Aorta (tissue), 5 donors: ENCODE measurements at regions not wholly inside any gene's neighbourhood (a gene's known extent, or its start where the extent isn't known, plus 50 kb on each side); places are given as distances from the start of the nearest gene placed in this dataset.

Source experiments
- ATAC-seq: fragments of 200-7000 bp; cut with Tn5 transposase; one replicate; pipeline ENCODE4 v1.9.1; 2022; ENCODE audit warnings: moderate library complexity; ENCODE audit not compliant: low FRiP score
- DNase-seq, 2 donors: peaks; one replicate each; pipeline ENCODE4 v3.0.0-alpha.2; 2020
- H3K27ac ChIP-seq, 2 donors: one replicate each; pipeline ENCODE4 v1.5.1; 2013; ENCODE audit warnings: low read length in 2 of 2, mild to moderate bottlenecking in 2 of 2, moderate library complexity in 2 of 2, control low read depth in 1 of 2, inconsistent platforms in 1 of 2, low read depth in 1 of 2
- H3K27me3 ChIP-seq, 2 donors: one replicate each; pipeline ENCODE4 v1.6.1; 2013; ENCODE audit warnings: control low read depth in 1 of 2, low read length in 1 of 2, mild to moderate bottlenecking in 1 of 2, moderate library complexity in 1 of 2; ENCODE audit not compliant: insufficient read depth in 2 of 2, control insufficient read depth in 1 of 2
- H3K36me3 ChIP-seq, 2 donors: one replicate each; pipeline ENCODE4 v1.6.1; 2013; ENCODE audit warnings: control low read depth in 1 of 2, low read length in 1 of 2, mild to moderate bottlenecking in 1 of 2; ENCODE audit not compliant: insufficient read depth in 2 of 2, control insufficient read depth in 1 of 2
- H3K4me1 ChIP-seq, 2 donors: one replicate each; pipeline ENCODE4 v1.6.1; 2013; ENCODE audit warnings: low read length in 2 of 2, control low read depth in 1 of 2, mild to moderate bottlenecking in 1 of 2, moderate library complexity in 1 of 2; ENCODE audit not compliant: insufficient read depth in 2 of 2, control insufficient read depth in 1 of 2
- H3K4me3 ChIP-seq, 2 donors: one replicate each; pipeline ENCODE4 v1.5.1; 2013; ENCODE audit warnings: low read length in 2 of 2, control low read depth in 1 of 2, mild to moderate bottlenecking in 1 of 2
- H3K9me3 ChIP-seq: one replicate; pipeline ENCODE4 v1.6.1; 2013; ENCODE audit warnings: mild to moderate bottlenecking, low read length; ENCODE audit not compliant: control insufficient read depth
- WGBS, 2 donors: extraction: QIAGEN DNeasy Blood & Tissue Kit; methylation state at CpG; one replicate each; pipeline ENCODE4 v1.1.7; 2013; 5-methylcytosine and 5-hydroxymethylcytosine counted together
- intact Hi-C, 2 donors: fragments of 100-400 bp; cut with DNase I; formaldehyde crosslinking; loops; one replicate each; pipeline versions ENCODE4 v1.14.2 to v1.15.0; 2022
- donor health status: healthy with polysubstance abuse.
- donor health status: Bipolar disorder and iron deficiency.
- donor health status: DM: no; HTN: no; CAD: no.
- donor health status: DM: no; HTN: no; CAD: no.
- donor health status: DM: yes; HTN: yes; CAD: no.

DNA sequence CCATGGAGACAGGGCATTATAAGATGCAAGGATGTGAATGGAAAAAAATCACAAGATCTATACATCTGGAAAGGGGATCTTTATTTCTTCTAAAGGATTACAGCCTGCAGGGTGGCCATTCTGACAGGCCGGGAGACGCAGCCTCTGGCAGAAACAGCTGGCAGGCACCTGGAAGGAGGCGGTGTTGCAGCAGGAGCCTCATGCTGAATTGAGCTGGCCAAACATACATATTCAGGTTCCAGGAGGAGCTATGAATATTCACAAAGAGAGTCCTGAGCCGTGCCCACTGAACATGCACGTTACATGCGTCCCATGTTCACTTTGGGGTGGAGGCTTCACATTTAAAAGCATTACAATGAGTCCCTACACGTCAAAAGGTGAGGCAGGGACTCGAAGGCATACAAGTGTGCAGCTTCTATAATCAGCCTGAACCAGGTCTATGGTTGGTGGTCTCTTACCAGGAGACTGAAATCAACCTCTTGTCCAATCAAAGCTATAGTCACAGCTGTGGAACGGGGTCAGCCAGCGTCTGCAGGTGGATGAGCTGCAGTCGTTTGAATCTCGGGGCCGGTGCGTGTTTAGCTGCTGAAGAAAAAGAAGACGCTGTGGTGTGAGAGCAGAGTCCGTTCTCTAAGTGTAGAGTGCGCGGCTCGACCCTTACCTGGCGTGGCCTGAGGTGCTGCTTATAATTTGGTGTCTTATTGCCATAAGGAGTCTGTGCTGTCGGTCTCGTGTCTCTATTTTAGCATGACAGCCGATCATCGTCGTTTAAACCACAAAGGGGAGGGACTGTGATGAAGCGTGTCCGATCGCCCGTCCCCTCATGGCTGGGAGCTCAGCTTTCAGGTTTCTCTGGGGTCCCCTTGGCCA lies 183.0 kb downstream of the ETS2 start:
- Histone ChIP-seq H3K27me3 (no peaks in the 10 kb centered on the region), H3K9me3 (no peaks in the 10 kb centered on the region), H3K4me3 (no peak overlapping the region), H3K27ac (no peak overlapping the region), H3K4me1 (peaks cover 2 to 4% of the 10 kb centered on the region in 2 donors), H3K36me3 (no peaks in the 10 kb centered on the region)
- intact Hi-C loops = no loop called here
- DNase-seq (no peak), ATAC-seq (no peak)
- 77 to 78% methylated on average over 29 of the region's 29 CpGs for whole genome bisulfite sequencing, 2 donors

DNA sequence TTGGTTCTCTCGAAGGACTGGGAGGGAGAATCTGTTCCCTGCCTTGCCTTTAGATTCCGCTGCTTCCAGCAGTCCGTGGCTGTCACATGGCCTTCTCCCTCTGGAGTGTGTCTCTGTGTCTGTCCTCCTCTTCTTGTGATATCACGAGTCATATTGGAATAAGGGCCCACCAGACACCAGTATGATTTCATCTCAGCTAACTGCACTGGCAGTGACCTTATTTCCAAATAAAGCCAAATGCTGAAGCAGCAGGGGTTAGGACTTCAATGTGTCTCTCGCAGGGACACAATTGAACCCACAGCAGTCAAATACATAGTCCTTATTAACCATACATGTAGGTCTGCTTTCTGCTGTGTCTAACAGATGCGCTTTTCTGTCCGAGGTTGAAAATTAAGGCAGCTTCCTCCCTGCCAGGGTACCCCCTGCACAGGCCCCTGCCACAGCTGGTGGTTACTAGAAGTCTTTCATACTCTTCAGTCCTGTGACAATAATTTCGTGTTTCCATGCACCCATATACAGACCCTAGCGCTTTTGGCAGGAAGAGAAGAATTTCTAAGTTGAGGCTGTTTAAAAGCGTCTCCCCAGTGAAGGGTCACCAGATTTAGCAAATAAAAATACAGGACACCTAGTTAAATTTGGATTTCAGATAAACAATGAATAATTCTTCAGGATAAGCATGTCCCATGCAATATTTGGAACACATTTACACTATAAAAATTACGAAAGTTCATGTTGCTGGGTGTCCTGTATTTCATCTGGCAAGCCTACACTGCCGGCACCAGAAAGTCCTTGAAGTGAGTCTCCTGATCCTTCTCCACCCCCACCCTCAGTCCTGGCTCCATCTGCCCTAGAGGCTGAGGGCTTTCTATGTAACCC lies 182.1 kb downstream of the ETS2 start:
- DNase-seq = peak in 1 of 2 donors; percentile 47
- no peaks in the 10 kb centered on the region for H3K27me3 ChIP-seq
- H3K9me3 ChIP-seq = no peaks in the 10 kb centered on the region
- H3K27ac ChIP-seq = peak overlapping the region in 1 of 2 donors; percentile 62
- intact Hi-C loops = no loop called here
- WGBS, 2 donors = 25 to 29% methylated on average over 12 of the region's 12 CpGs
- H3K4me3 ChIP-seq = no peak overlapping the region
- ATAC-seq = no peak
- no peaks in the 10 kb centered on the region for H3K36me3 ChIP-seq
- peaks cover 2 to 4% of the 10 kb centered on the region in 2 donors for H3K4me1 ChIP-seq

DNA sequence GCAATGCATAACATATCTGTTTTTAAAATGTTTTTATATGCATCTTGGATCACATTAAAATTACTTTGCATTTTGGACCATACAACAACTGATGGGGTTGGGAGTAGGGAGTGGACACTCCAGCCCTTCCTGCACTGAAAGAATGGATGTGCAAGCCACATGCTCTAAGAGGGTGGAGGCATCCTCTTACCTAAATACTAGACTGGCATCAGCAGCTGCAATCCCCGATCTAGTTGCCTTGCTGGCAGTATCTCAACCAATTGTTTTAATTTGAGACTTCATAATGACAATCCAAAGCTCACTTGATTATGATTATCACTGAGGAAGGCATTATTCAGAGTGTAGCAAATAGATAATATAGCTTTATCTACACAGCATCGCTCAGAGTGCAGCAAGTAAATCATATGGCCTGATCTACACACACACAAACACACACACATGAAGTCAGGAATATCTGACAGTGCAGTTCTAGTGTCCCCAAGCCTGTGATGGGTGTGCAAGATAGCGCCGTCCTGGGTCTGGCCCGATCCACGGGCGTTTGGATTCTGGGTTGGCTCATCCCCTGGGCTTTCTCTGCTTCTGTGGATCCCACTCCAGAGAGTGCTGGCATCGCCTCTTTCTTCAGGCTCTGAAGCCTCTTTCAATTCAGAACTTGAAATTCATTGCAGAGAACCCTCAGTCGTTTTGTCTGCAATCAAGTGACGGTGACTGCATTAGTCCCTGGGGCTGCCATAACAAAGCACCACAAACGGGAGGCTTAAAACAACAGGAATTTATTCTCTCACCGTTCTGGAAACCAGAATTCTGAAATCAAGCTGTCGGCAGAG lies 181.3 kb downstream of the ETS2 start:
- no peaks in the 10 kb centered on the region for H3K27me3 ChIP-seq
- no peaks in the 10 kb centered on the region for H3K36me3 ChIP-seq
- ATAC-seq (no peak), DNase-seq (peak in 1 of 2 donors; percentile 40)
- no peak overlapping the region for H3K4me3 ChIP-seq
- H3K9me3 ChIP-seq = no peaks in the 10 kb centered on the region
- intact Hi-C loops = no loop called here
- WGBS, 2 donors = 39 to 47% methylated on average over 13 of the region's 13 CpGs
- peaks cover 2 to 4% of the 10 kb centered on the region in 2 donors for H3K4me1 ChIP-seq
- H3K27ac ChIP-seq = peak overlapping the region in 1 of 2 donors; percentile 62

DNA sequence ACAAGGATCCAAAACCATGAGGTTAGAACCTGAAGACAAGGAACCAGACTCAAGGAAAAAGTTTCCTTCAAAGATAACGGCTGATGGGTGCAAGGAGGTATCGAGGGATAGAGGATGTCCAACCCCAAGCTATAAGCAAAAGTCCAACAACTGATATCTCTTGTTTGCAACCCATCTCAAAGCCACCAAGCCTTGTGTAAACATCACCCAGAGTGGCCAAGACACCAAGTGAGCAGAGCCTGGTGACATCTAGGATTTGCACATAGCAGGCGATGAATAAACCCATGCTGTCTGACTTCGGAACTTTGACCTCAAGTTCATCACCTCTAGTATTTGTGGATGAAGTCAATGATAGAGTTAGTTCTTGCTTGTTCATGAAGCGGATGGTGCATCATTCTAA lies 180.7 kb downstream of the ETS2 start:
- no peak for ATAC-seq
- DNase-seq = no peak
- no peak overlapping the region for H3K27ac ChIP-seq
- intact Hi-C loops = no loop called here
- H3K4me3 ChIP-seq = no peak overlapping the region
- peaks cover 2 to 4% of the 10 kb centered on the region in 2 donors for H3K4me1 ChIP-seq
- no peaks in the 10 kb centered on the region for H3K27me3 ChIP-seq
- H3K9me3 ChIP-seq = no peaks in the 10 kb centered on the region
- 99% methylated on average over 5 of the region's 5 CpGs for WGBS, 2 donors
- no peaks in the 10 kb centered on the region for H3K36me3 ChIP-seq

DNA sequence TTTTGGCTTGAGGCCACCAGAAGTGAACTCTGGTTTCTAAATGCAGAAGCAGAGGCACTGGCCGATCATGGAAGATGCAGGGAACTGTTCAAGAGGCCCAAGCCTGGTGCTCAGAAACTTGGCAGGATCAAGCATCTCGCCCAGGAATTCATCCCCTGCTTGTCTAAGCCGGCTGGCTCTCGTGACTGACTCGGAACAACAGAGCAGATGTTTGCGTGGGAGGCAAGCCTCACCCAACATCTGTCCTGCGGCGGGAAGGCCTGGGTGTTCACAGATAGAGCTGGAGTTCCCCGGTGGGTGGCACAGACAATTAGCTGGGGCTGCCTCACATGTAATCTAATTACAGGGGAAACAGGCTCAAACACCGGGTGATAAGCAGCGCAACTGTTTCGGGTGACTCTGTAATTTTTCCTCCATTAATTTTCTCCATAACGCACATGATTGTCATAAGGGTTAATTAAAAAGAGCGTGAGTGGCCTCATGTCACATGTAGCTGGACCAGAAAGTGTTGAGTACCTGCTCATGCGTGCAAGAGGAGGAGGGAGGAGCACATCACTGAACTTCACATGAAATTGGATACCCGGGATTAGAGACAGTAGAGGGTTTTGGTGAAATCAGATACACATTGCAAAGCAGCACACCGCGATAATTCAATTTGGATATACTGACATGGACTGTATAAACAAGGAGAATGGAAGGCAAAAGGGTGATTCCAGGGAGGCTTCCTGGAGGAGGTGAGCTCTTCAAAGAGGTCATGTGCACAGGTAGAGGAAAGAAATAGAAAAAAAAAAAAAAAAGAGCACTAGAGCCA lies 180.0 kb downstream of the ETS2 start:
- H3K4me1 ChIP-seq = peaks cover 2 to 4% of the 10 kb centered on the region in 2 donors
- H3K27me3 ChIP-seq = no peaks in the 10 kb centered on the region
- H3K9me3 ChIP-seq = no peaks in the 10 kb centered on the region
- peak overlapping the region in 1 of 2 donors; percentile 77 for H3K27ac ChIP-seq
- peak; percentile 87 to 88 for DNase-seq
- 25 to 33% methylated on average over 18 of the region's 18 CpGs for WGBS, 2 donors
- no peaks in the 10 kb centered on the region for H3K36me3 ChIP-seq
- ATAC-seq = peak; percentile 79
- intact Hi-C loops = no loop called here
- H3K4me3 ChIP-seq = no peak overlapping the region

DNA sequence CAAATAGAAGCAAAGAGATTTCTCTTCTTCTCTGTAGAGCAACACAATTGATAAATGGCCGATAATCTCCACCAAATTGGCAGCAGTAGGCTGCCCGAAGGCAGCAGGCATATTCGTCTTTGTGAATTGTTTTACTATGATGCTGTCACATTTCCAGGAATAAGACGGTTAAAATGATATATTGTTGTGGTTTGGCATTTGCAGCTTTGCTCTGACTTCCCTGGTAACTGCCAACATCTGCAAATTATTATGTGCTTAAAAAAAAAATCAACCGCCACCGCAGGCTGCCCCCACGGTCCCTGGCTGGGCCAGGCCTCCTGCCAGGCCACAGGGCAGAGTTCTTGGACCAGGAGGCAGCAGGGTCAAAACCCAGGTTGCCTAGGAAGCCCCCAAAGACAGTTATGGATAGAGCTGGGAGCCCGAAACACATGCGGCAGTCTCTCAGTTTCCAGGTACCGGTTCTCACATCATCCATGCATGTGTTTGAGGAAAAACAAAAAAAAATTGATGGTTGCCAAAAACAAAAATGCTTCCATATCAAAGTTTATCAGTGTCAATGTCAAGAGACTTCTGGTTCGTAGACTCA lies 179.3 kb downstream of the ETS2 start:
- Histone ChIP-seq H3K27ac (peak overlapping the region in 1 of 2 donors; percentile 77), H3K4me3 (no peak overlapping the region), H3K9me3 (no peaks in the 10 kb centered on the region), H3K36me3 (no peaks in the 10 kb centered on the region), H3K4me1 (peaks cover 2 to 4% of the 10 kb centered on the region in 2 donors), H3K27me3 (no peaks in the 10 kb centered on the region)
- DNase-seq = peak in 1 of 2 donors; percentile 62
- 2 to 4% methylated on average over 11 of the region's 11 CpGs for WGBS, 2 donors
- intact Hi-C loops = no loop called here
- ATAC-seq = peak; percentile 52

DNA sequence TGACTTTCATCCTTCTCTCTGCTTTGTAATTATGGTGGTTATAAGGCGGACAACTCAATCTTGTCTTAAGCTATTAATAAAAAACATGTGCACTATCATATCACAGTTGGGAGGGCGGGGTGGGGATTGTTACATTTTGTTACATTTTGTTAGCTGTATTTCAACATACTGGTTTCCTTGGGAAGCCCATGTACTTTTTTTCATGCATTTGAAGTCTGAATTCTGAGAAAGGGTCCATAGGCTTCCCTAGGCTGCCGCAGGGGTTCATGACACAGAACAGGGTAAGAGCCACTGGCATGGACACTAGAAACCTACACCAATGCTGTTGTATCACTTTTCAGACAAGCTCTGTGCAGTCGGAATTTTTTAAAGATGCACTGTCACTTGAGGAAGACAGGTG lies 178.8 kb downstream of the ETS2 start:
- ATAC-seq = no peak
- no peaks in the 10 kb centered on the region for H3K27me3 ChIP-seq
- peaks cover 2 to 4% of the 10 kb centered on the region in 2 donors for H3K4me1 ChIP-seq
- H3K27ac ChIP-seq = peak overlapping the region in 1 of 2 donors; percentile 12
- no peak overlapping the region for H3K4me3 ChIP-seq
- H3K9me3 ChIP-seq = no peaks in the 10 kb centered on the region
- no peaks in the 10 kb centered on the region for H3K36me3 ChIP-seq
- intact Hi-C loops = no loop called here
- no peak for DNase-seq
- WGBS, 2 donors = 61 to 70% methylated on average over 4 of the region's 4 CpGs
